Osteoblast (primary cell): ENCODE measurements at regions not wholly inside any gene's neighbourhood (a gene's known extent, or its start where the extent isn't known, plus 50 kb on each side); places are given as distances from the start of the nearest gene placed in this dataset.

ENCODE experiments used
- DNase-seq: peaks from one replicate; pipeline ENCODE4 v3.0.0; 2011; ENCODE audit warnings: low spot score, mixed read lengths; ENCODE audit not compliant: insufficient read length; ENCODE audit errors: missing footprints
- H2AFZ ChIP-seq: 2 replicates; pipeline ENCODE4 v1.6.0; 2011; ENCODE audit warnings: mild to moderate bottlenecking, low read length
- H3K27ac ChIP-seq: 2 replicates; pipeline ENCODE4 v1.5.1; 2011; ENCODE audit warnings: mild to moderate bottlenecking, low read depth, low read length, moderate library complexity
- H3K27me3 ChIP-seq: 2 replicates; pipeline ENCODE4 v1.6.0; 2012; ENCODE audit warnings: mild to moderate bottlenecking, control low read depth, inconsistent platforms, low read length, moderate library complexity; ENCODE audit not compliant: insufficient read depth
- H3K36me3 ChIP-seq: 2 replicates; pipeline ENCODE4 v1.5.1; 2011; ENCODE audit warnings: mild to moderate bottlenecking, low read length, control low read depth, moderate library complexity; ENCODE audit not compliant: insufficient read depth
- H3K4me1 ChIP-seq: 2 replicates; pipeline ENCODE4 v1.5.1; 2011; ENCODE audit warnings: mild to moderate bottlenecking, low read length, control low read depth, moderate library complexity; ENCODE audit not compliant: insufficient read depth
- H3K4me2 ChIP-seq: 2 replicates; pipeline ENCODE4 v1.6.0; 2011; ENCODE audit warnings: mild to moderate bottlenecking, low read length; ENCODE audit not compliant: insufficient read depth
- H3K4me3 ChIP-seq: fragments of 200-600 bp; sonication (generic); 3 replicates; pipeline ENCODE4 v1.5.1; 2012; ENCODE audit warnings: mild to moderate bottlenecking, low read length, inconsistent platforms; ENCODE audit not compliant: insufficient read depth
- H3K79me2 ChIP-seq: 2 replicates; pipeline ENCODE4 v1.6.0; 2012; ENCODE audit warnings: mild to moderate bottlenecking, low read length, control low read depth, inconsistent platforms; ENCODE audit not compliant: insufficient read depth
- H3K9me3 ChIP-seq: 2 replicates; pipeline ENCODE4 v1.5.1; 2011; ENCODE audit warnings: low read depth, low read length, control low read depth
- H4K20me1 ChIP-seq: 2 replicates; pipeline ENCODE4 v1.6.0; 2012; ENCODE audit warnings: mild to moderate bottlenecking, low read length, control low read depth; ENCODE audit not compliant: insufficient read depth
- TF ChIP-seq, protein P1 (sequence below): IDR thresholded peaks from 2 replicates; pipeline ENCODE4 v1.5.1; 2011; ENCODE audit warnings: mild to moderate bottlenecking, low read depth, low read length, moderate library complexity; ENCODE audit errors: extremely low read depth

DNA sequence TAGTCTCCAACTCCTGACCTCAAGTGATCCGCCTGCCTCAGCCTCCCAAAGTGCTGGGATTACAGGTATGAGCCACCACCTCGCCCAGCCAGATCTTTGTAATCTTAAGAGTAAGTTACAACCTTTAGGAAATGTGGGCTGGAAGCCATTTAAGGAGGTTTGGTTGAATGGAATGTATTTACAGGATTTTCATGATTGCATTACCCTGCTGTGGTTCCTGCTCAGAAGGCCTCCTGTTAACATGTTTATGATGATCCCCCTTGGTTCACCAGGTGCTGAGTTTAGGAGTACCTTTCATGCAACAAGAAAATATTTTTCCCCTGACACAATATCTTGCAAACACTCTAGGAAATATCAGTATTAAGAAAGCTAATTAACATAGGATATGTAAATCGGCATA, 187.4 kb upstream of the SH3BP4 start:
- TF ChIP-seq, protein P1, sequence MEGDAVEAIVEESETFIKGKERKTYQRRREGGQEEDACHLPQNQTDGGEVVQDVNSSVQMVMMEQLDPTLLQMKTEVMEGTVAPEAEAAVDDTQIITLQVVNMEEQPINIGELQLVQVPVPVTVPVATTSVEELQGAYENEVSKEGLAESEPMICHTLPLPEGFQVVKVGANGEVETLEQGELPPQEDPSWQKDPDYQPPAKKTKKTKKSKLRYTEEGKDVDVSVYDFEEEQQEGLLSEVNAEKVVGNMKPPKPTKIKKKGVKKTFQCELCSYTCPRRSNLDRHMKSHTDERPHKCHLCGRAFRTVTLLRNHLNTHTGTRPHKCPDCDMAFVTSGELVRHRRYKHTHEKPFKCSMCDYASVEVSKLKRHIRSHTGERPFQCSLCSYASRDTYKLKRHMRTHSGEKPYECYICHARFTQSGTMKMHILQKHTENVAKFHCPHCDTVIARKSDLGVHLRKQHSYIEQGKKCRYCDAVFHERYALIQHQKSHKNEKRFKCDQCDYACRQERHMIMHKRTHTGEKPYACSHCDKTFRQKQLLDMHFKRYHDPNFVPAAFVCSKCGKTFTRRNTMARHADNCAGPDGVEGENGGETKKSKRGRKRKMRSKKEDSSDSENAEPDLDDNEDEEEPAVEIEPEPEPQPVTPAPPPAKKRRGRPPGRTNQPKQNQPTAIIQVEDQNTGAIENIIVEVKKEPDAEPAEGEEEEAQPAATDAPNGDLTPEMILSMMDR, result no peak
- no peak for DNase-seq
- H2AFZ ChIP-seq, result no peak overlapping the region
- H3K27me3 ChIP-seq, result no peaks in the 10 kb centered on the region
- no peaks in the 10 kb centered on the region for H3K36me3 ChIP-seq
- H3K4me2 ChIP-seq, result no peak overlapping the region
- no peak overlapping the region for H3K4me3 ChIP-seq
- peaks cover 12% of the 10 kb centered on the region for H3K4me1 ChIP-seq
- H3K9me3 ChIP-seq, result no peaks in the 10 kb centered on the region
- no peaks in the 10 kb centered on the region for H4K20me1 ChIP-seq
- no peak overlapping the region for H3K27ac ChIP-seq
- no peaks in the 10 kb centered on the region for H3K79me2 ChIP-seq

DNA sequence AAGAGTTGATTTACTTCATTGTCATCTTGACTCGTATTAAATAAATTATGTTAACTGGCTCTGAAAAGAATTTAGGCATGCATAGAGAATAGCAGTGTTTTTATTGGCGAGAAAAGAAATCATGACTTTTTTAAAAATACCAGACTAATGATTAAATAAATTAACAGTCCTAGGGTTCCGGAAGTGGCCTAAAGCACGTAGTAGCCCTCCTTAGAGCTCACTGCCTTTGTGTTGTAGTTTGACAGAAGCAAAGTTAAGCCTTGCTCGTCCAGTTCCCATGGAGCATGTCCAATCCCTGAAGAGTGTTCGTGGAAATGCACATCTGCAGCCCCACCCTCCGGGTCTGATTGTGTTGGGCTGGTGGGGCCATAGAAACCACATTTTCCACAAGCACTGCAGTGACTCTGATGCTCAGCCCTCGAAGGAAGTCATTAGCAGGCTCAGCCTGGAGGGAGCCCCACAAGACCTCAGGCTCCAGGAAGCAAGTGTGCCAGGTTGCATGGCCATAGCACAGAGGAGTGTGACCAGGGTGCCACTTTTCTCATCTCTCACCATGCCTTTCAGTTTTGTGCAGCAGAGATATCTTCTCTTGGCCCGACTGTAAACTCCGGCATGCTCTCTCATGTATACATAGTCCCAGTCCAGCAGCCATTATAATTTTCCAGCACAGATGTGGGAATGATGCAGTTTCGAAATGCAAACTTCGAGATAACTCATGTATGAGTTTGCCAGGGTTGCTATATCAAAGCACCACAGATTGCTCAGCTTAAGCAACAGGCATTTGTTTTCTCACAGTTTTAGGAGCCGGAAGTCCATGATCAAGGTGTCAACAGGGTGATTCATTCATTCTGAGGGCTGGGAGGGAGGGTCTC, 188.6 kb upstream of the SH3BP4 start:
- TF ChIP-seq, protein P1, result no peak
- Histone ChIP-seq H4K20me1 (no peaks in the 10 kb centered on the region), H3K27ac (no peak overlapping the region), H3K4me3 (no peak overlapping the region), H3K4me2 (peak overlapping the region; percentile 15), H3K79me2 (no peaks in the 10 kb centered on the region), H3K9me3 (no peaks in the 10 kb centered on the region), H3K4me1 (peaks cover 9% of the 10 kb centered on the region), H3K36me3 (no peaks in the 10 kb centered on the region), H2AFZ (no peak overlapping the region), H3K27me3 (no peaks in the 10 kb centered on the region)
- DNase-seq, result peak; percentile 81

DNA sequence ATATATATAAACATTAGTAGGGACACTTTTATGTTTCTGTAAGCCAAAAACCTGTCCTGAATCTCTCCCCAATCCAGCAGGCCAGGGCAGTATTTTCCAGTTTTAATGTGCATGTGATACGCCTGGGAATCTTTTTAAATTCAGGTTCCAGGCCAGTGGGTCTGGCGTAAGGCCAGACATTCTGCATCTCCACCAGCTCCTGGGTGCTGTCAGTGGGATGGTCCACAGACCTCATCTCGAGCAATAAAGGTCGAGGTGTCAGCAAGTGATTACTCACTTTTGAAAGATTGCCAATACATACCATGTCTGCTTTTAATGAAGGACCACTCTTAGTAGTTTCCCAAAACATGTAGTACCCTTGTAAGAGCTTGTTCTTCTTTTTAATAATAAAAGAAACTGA, 189.9 kb upstream of the SH3BP4 start:
- Histone ChIP-seq H3K4me2 (no peak overlapping the region), H4K20me1 (no peaks in the 10 kb centered on the region), H3K9me3 (no peaks in the 10 kb centered on the region), H2AFZ (no peak overlapping the region), H3K27ac (no peak overlapping the region), H3K27me3 (no peaks in the 10 kb centered on the region), H3K4me1 (peaks cover 9% of the 10 kb centered on the region), H3K4me3 (no peak overlapping the region), H3K79me2 (no peaks in the 10 kb centered on the region), H3K36me3 (no peaks in the 10 kb centered on the region)
- TF ChIP-seq, protein P1, result no peak
- no peak for DNase-seq

DNA sequence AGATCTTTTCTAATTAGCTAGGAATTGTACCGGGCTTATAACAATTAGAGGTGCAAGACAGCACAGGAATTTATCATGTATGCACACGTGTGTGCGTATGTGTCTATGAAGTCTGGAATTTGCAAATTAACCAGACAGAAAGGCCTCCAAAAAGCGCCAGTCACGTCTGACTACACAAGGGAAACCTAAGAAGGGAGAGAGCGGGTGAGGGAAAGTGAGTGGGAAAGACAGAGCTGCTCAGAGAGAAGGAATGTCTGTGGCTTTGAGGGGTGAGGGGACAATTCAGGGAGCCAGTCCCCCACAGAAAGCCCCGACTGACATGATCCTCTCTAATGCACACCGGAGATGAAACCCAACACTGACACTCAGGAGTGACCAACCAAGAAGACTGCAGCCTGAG, 197.7 kb upstream of the SH3BP4 start:
- Histone ChIP-seq H3K79me2 (no peaks in the 10 kb centered on the region), H3K4me1 (peaks cover 5% of the 10 kb centered on the region), H3K27ac (no peak overlapping the region), H3K9me3 (no peaks in the 10 kb centered on the region), H3K36me3 (no peaks in the 10 kb centered on the region), H3K4me2 (peak overlapping the region; percentile 64), H3K4me3 (no peak overlapping the region), H4K20me1 (no peaks in the 10 kb centered on the region), H2AFZ (peak overlapping the region; percentile 21), H3K27me3 (no peaks in the 10 kb centered on the region)
- DNase-seq, result no peak
- TF ChIP-seq, protein P1, result no peak
